ENCODE measurements at regions not wholly inside any gene's neighbourhood (a gene's known extent, or its start where the extent isn't known, plus 50 kb on each side); places are given as distances from the start of the nearest gene placed in this dataset.

DNA sequence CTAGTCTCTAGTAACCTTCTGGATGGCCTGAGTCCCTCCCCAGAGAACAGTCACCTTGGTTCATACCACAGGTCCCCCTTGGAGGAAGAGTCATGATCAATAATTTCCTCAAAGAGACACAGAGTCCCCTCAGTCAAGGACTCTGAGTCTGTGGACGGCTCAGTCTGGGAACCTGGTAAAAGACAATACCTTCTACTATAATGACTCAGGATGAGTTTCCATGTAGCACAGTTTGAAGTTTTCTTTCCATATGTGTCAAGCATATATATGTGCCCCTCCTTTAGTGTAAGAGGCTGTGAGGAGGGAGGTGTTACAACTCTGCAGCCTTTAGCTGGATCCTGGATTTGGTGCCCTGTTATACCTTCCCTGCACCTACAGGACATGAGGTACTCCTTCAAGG, 54.4 kb upstream of the TSKU start:
- Histone ChIP-seq H3K9me3 (no peaks in the 10 kb centered on the region), H3K27me3 (replicated peaks; ENCODE audit: insufficient read depth) (no peaks in the 10 kb centered on the region), H3K4me3 (no peak overlapping the region), H3K36me3 (no peaks in the 10 kb centered on the region), H3K27ac (no peak overlapping the region), H3K4me1 (ENCODE audit: control insufficient read depth in 1 of 2, low read depth in 2 of 2) (no peaks in the 10 kb centered on the region)
- ATAC-seq (ENCODE audit: insufficient number of reproducible peaks, low FRiP score, low read depth) (no peak), DNase-seq (ENCODE audit: low spot score) (no peak)
- TF ChIP-seq, protein P1, sequence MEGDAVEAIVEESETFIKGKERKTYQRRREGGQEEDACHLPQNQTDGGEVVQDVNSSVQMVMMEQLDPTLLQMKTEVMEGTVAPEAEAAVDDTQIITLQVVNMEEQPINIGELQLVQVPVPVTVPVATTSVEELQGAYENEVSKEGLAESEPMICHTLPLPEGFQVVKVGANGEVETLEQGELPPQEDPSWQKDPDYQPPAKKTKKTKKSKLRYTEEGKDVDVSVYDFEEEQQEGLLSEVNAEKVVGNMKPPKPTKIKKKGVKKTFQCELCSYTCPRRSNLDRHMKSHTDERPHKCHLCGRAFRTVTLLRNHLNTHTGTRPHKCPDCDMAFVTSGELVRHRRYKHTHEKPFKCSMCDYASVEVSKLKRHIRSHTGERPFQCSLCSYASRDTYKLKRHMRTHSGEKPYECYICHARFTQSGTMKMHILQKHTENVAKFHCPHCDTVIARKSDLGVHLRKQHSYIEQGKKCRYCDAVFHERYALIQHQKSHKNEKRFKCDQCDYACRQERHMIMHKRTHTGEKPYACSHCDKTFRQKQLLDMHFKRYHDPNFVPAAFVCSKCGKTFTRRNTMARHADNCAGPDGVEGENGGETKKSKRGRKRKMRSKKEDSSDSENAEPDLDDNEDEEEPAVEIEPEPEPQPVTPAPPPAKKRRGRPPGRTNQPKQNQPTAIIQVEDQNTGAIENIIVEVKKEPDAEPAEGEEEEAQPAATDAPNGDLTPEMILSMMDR (IDR thresholded peaks at IDR 0.05): no peak

DNA sequence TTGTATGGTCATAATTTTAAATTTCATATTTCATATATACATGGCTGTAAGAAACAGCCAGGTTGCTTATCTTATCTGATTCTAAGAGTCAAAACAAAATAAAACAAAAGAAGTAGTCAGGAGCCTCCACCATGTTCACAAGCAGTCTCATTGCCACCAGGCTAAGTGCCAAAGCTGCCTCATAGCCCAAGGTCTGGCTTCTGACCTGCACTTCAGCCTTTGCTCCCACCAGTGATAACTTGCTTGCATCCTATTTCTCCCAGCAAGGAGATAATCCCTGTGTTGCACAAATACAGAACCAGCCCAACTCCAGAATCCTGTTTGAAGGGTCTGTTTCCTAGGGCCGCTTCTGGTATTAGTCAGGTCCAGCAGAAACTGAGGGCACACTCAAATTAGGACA, 53.9 kb upstream of the TSKU start:
- TF ChIP-seq, protein P1 (IDR thresholded peaks at IDR 0.05): no peak
- ATAC-seq (ENCODE audit: insufficient number of reproducible peaks, low FRiP score, low read depth): no peak

GRCh38 chr11:76730887-76731565, 52.1 kb upstream of the TSKU start:
- Histone ChIP-seq H3K27me3 (replicated peaks; ENCODE audit: insufficient read depth) (no peaks in the 10 kb centered on the region), H3K36me3 (no peaks in the 10 kb centered on the region), H3K4me1 (ENCODE audit: control insufficient read depth in 1 of 2, low read depth in 2 of 2) (peaks cover 0 to 13% of the 10 kb centered on the region in 2 donors), H3K9me3 (no peaks in the 10 kb centered on the region), H3K4me3 (no peak overlapping the region), H3K27ac (no peak overlapping the region)
- ATAC-seq (ENCODE audit: insufficient number of reproducible peaks, low FRiP score, low read depth) (no peak), DNase-seq (ENCODE audit: low spot score) (no peak)
- TF ChIP-seq, protein P1 (IDR thresholded peaks at IDR 0.05): no peak

More for the DNA sequence above, 53.9 kb upstream of the TSKU start:
- Histone ChIP-seq H3K27me3 (replicated peaks; ENCODE audit: insufficient read depth) (no peaks in the 10 kb centered on the region), H3K4me1 (ENCODE audit: control insufficient read depth in 1 of 2, low read depth in 2 of 2) (peaks cover 0 to 2% of the 10 kb centered on the region in 2 donors), H3K27ac (no peak overlapping the region), H3K4me3 (no peak overlapping the region), H3K9me3 (no peaks in the 10 kb centered on the region), H3K36me3 (no peaks in the 10 kb centered on the region)
- DNase-seq (ENCODE audit: low spot score): no peak

DNA sequence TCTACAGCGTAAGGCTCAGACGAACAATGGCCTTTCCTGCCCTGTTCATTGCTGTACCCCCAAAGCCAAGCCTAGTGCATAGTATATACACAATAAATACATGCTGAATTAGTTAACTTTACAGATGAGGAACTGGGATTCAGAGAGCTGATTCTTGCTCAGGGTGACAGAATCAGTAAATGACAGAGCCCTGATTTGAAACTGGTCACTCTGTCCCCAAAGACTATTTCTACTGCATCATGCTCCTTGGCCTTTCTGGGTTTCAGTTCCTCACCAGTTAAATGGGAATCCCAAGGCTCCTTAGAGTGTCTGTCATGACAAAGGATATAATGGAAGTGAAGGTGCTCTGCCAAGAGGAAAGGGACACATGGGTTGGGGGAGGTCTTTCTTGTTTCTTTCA, 50.5 kb upstream of the TSKU start:
- TF ChIP-seq, protein P1 (IDR thresholded peaks at IDR 0.05): no peak

More for the DNA sequence above, 50.5 kb upstream of the TSKU start:
- no peak for ATAC-seq (ENCODE audit: insufficient number of reproducible peaks, low FRiP score, low read depth)
- Histone ChIP-seq H3K9me3 (no peaks in the 10 kb centered on the region), H3K27ac (no peak overlapping the region), H3K36me3 (no peaks in the 10 kb centered on the region), H3K4me3 (no peak overlapping the region), H3K4me1 (ENCODE audit: control insufficient read depth in 1 of 2, low read depth in 2 of 2) (peaks cover 0 to 13% of the 10 kb centered on the region in 2 donors), H3K27me3 (replicated peaks; ENCODE audit: insufficient read depth) (no peaks in the 10 kb centered on the region)
- DNase-seq (ENCODE audit: low spot score): no peak

Measured in thoracic aorta (tissue), 2 donors.